HEK293T (cell line): ENCODE measurements at regions not wholly inside any gene's neighbourhood (a gene's known extent, or its start where the extent isn't known, plus 50 kb on each side); places are given as distances from the start of the nearest gene placed in this dataset.

Experiments
- ELF4 ChIP-seq: fragments of 450-650 bp; IDR thresholded peaks from 2 replicates; pipeline ENCODE4 v1.6.1; 2017; ENCODE audit warnings: antibody characterized with exemption
- FOXK2 ChIP-seq: fragments of 450-650 bp; IDR thresholded peaks from 2 replicates; pipeline ENCODE4 v1.6.1; 2016; ENCODE audit warnings: mild to moderate bottlenecking
- FOXM1 ChIP-seq: fragments of 450-650 bp; IDR thresholded peaks from 2 replicates; pipeline ENCODE4 v1.6.1; 2017; ENCODE audit warnings: mild to moderate bottlenecking, borderline replicate concordance
- TARDBP ChIP-seq: fragments of 450-650 bp; IDR thresholded peaks from 2 replicates; pipeline ENCODE4 v1.6.1; 2016

DNA sequence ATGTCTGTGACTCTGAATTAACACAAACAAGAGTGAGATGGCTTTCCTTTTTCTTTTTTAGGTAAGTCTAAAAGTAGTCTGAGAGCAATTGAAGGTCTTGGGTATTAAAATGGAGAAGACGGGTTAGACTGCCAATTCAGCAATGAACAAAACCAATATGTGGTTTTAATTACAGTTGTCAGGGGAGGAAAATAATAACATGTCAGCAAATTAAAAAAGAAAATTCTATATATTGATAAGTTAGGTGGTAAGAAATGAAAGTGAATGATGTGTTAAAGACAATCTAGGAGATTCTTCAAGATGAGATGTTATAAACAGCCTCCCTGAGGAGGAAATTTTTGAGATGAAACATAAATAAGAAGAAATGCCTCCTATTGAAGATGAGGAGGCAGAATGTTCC is 150.6 kb upstream of the HSF2 start:
- TF ChIP-seq ELF4, result no peak
- no peak for TF ChIP-seq TARDBP
- no peak for TF ChIP-seq FOXK2
- TF ChIP-seq FOXM1, result no peak
